ENCODE measurements at regions not wholly inside any gene's neighbourhood (a gene's known extent, or its start where the extent isn't known, plus 50 kb on each side); places are given as distances from the start of the nearest gene placed in this dataset.

- TF ChIP-seq POLR2AphosphoS2 (conservative IDR thresholded peaks at IDR 0.05; ENCODE audit: low read length) (no peak), NR3C1 (IDR thresholded peaks at IDR 0.05) (no peak), CBX2 (IDR thresholded peaks at IDR 0.05; ENCODE audit: borderline replicate concordance, low read depth) (no peak), SREBF2 (IDR thresholded peaks at IDR 0.05) (no peak), CTCF (IDR thresholded peaks at IDR 0.05) (no peak), FOSL2 (IDR thresholded peaks at IDR 0.05) (no peak), FOSL2 (CRISPR knock-in tag; IDR thresholded peaks at IDR 0.05) (no peak), MYC (IDR thresholded peaks at IDR 0.05; ENCODE audit: borderline replicate concordance, low read length) (no peak), MAFK (IDR thresholded peaks at IDR 0.05; ENCODE audit: partially characterized antibody) (no peak), SMC3 (IDR thresholded peaks at IDR 0.05) (no peak), ZNF302 (CRISPR knock-in tag; IDR thresholded peaks at IDR 0.05) (no peak), EHMT2 (IDR thresholded peaks at IDR 0.05; ENCODE audit: low read depth) (no peak), KDM1A (IDR thresholded peaks at IDR 0.05; ENCODE audit: low read depth) (no peak)
Observed at GRCh38 chr2:173663353-173663752, 301.8 kb downstream of the SP3 start.

All from A549 (cell line).